T-helper 1 cell treated with Interleukin-12 subunit alpha and Interleukin-12 subunit beta and Interleukin-4 antibody, amounts not matched to agents 30 μg/mL and 1 μg/mL, for 36 hours (primary cell): ENCODE measurements at regions not wholly inside any gene's neighbourhood (a gene's known extent, or its start where the extent isn't known, plus 50 kb on each side); places are given as distances from the start of the nearest gene placed in this dataset.
"Not testable (repeated sequence)": the region's sequence is repeated elsewhere in the genome, so short reads cannot be mapped to it uniquely, and the experiment has no call there.

Source experiments
- H3K27ac Mint-ChIP-seq: one replicate; pipeline ENCODE4 v1.8.0; 2021; ENCODE audit warnings: mild to moderate bottlenecking, mixed read lengths
- H3K27me3 Mint-ChIP-seq: one replicate; pipeline ENCODE4 v1.8.0; 2021; ENCODE audit warnings: low read depth, mixed read lengths
- H3K36me3 Mint-ChIP-seq: one replicate; pipeline ENCODE4 v1.8.0; 2021; ENCODE audit warnings: low read depth, mixed read lengths
- H3K4me1 Mint-ChIP-seq: one replicate; pipeline ENCODE4 v1.8.0; 2021; ENCODE audit warnings: low read depth, mixed read lengths
- H3K4me3 Mint-ChIP-seq: one replicate; pipeline ENCODE4 v1.8.0; 2021; ENCODE audit warnings: mild to moderate bottlenecking, moderate library complexity, mixed read lengths
- H3K9me3 Mint-ChIP-seq: one replicate; pipeline ENCODE4 v1.8.0; 2021; ENCODE audit warnings: mixed read lengths

DNA sequence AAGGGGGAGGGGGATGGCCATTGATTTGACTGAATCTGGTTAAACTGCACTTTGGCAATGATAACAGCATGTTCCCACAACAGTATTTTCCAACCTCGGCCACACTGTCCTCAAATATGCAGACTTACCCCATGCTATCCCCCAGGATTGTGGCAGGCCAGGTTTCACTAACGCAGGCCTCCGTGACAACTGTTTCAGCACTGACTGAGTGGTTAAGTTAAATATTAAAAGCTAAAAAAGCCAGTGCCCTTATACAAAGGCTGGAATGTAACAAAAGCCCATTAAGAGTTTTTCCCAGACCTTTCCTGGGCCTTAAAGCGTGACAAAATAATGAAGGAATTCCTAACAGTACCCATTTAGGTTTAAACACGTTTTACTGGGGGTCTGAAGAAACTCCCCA is 202.9 kb downstream of the USP25 start:
- no peaks in the 10 kb centered on the region for H3K9me3 Mint-ChIP-seq
- no peaks in the 10 kb centered on the region for H3K36me3 Mint-ChIP-seq
- no peak overlapping the region for H3K27ac Mint-ChIP-seq
- no peaks in the 10 kb centered on the region for H3K4me1 Mint-ChIP-seq
- H3K4me3 Mint-ChIP-seq = no peak overlapping the region
- no peaks in the 10 kb centered on the region for H3K27me3 Mint-ChIP-seq

DNA sequence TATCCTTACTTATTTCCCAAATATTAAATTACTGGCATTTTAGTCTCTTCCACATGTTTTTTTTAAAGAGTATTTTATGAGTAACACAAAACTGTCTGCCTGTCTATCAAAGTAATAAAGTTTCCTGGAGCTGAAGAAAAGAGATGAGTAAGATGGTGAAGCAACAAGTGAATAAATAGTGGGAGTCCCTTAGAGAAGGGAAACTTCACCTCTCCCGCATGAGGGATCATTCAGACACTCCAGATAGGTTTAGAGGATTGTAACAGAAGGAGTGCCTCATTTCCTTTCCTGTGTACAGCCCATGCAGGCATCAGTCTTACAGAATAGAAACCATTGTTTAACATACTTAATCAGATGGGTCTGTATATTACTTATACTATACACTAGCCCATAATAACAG is 205.7 kb downstream of the USP25 start:
- Mint-ChIP-seq H3K36me3 (no peaks in the 10 kb centered on the region), H3K27ac (no peak overlapping the region), H3K9me3 (no peaks in the 10 kb centered on the region), H3K4me1 (no peaks in the 10 kb centered on the region), H3K27me3 (no peaks in the 10 kb centered on the region), H3K4me3 (no peak overlapping the region)

DNA sequence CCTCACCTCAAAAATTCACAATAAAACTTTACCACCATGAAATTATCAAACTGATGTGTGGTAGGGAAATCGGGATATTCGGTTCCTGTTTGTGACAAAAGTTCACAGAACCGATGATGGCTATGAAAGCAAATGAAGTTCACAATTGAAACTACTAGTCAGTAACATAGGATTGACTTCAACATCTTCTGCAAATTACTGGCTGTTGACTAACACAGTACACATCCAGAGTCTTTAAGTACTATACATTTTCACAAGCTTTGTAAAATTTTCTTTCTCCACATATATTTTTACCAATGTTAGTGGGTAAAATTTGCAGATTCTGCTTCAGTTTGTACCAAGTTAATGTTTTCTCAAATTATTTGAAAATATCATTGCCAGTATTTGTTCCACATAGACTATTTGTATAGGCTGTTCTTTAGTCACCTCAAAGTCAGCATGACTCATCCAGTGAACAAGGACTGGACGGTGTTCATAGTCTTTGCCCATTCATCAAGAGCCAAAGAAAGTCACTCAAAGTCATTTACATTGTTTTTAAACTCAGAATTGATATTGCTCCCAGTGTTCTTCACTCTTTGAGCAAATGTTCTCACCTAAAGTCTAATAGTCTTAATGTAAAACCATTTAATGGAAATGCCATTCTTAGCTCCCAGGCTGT is 213.4 kb downstream of the USP25 start:
- H3K9me3 Mint-ChIP-seq = no peaks in the 10 kb centered on the region
- H3K4me1 Mint-ChIP-seq = no peaks in the 10 kb centered on the region
- no peaks in the 10 kb centered on the region for H3K27me3 Mint-ChIP-seq
- no peak overlapping the region for H3K27ac Mint-ChIP-seq
- no peaks in the 10 kb centered on the region for H3K36me3 Mint-ChIP-seq
- H3K4me3 Mint-ChIP-seq = no peak overlapping the region

DNA sequence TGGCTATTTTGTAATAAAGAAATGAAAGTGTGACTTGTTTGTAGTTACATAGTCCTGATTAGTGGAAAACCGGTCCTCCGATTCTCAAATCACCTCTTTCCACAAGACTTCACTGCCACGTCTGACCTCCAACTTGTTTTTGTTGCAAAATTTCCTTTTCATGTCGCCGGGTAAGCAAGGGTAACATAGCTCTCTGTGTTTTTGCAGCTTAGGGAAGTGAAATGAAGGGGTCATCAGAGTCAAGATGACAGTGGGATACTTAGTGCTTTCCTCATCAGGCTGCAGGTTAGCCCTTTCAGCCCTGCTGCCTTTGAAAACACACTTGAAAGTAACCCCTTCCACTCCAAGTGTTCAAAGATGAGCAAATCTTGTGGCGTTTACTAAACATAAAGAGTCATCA is 217.9 kb downstream of the USP25 start:
- no peak overlapping the region for H3K4me3 Mint-ChIP-seq
- H3K4me1 Mint-ChIP-seq = no peaks in the 10 kb centered on the region
- H3K36me3 Mint-ChIP-seq = no peaks in the 10 kb centered on the region
- H3K9me3 Mint-ChIP-seq = peaks cover 8% of the 10 kb centered on the region
- no peaks in the 10 kb centered on the region for H3K27me3 Mint-ChIP-seq
- H3K27ac Mint-ChIP-seq = no peak overlapping the region

DNA sequence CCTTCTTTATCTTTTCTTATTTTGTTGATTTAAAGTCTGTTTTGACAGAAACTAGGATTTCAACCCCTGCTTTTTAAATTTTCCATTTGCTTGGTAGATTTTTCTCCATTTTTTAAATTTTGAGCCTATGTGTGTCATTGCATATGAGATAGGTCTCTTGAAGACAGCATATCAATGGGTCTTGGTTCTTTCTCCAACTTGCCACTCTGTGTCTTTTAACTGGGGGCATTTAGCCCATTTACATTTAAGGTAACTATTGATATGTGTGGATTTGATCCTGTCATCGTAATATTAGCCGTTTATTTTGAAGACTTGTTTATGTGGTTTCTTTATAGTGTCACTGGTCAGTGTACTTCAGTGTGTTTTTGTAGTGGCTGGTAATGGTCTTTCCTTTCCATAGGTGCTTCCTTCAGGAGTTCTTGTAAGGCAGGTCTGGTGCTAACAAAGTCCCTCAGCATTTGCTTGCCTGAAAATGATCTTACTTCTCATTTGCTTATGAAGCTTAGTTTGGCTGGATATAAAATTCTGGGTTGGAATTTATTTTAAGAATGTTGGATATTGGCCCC is 223.9 kb downstream of the USP25 start:
- no peaks in the 10 kb centered on the region for H3K27me3 Mint-ChIP-seq
- H3K36me3 Mint-ChIP-seq = no peaks in the 10 kb centered on the region
- H3K27ac Mint-ChIP-seq = no peak overlapping the region
- no peaks in the 10 kb centered on the region for H3K4me1 Mint-ChIP-seq
- peaks cover 29% of the 10 kb centered on the region for H3K9me3 Mint-ChIP-seq
- H3K4me3 Mint-ChIP-seq = no peak overlapping the region

DNA sequence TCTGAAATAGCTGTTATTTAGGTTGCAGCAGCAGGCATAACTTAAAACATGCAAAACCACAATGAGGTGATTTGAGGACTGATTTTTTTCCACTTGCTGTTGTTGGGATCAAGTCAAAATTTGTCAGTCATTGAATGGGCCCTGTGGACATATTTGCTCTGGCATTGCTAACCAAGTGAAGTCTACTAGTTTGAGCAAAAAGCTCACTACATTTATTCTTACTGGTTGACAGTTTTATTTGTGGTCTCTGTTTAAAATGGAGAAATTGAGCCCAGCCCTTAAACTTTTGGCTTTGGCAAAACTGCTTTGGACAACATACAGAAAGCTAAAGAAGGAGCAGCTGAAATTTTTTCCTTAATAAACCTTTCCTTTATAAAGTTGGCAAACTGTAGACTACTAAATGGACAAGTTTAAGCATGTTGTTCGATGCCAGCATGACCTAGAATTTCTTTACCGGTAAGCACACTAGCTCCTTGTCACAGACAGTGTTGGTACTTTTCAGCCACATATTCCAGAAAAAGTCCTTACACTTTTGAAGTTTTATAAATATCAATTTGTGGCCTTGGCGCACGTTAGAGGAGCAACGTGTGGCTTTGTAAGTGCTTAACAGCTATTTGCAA is 234.6 kb downstream of the USP25 start:
- H3K36me3 Mint-ChIP-seq = no peaks in the 10 kb centered on the region
- H3K27me3 Mint-ChIP-seq = no peaks in the 10 kb centered on the region
- no peak overlapping the region for H3K27ac Mint-ChIP-seq
- H3K4me1 Mint-ChIP-seq = no peaks in the 10 kb centered on the region
- no peaks in the 10 kb centered on the region for H3K9me3 Mint-ChIP-seq
- no peak overlapping the region for H3K4me3 Mint-ChIP-seq

DNA sequence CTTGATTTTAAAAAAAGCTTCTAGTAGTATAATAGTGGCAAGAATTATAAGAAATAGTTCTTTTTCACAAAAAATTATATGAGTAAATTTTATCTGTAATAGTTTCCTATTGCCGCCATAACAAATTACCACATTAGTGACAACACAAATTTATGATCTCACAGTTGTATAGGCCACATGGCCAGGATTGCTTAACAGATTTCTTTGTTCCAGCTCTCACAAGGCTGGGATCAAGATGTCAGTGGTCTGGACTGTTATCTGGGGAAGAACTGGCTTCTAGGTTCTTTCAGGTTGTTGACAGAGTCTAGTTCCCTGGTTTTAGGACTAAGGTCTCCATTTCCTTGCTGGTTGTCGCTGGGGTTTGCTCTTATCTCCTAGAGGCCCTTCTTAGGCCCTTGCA is 236.4 kb downstream of the USP25 start:
- Mint-ChIP-seq H3K36me3 (no peaks in the 10 kb centered on the region), H3K27me3 (no peaks in the 10 kb centered on the region), H3K4me3 (no peak overlapping the region), H3K27ac (no peak overlapping the region), H3K4me1 (no peaks in the 10 kb centered on the region), H3K9me3 (no peaks in the 10 kb centered on the region)

DNA sequence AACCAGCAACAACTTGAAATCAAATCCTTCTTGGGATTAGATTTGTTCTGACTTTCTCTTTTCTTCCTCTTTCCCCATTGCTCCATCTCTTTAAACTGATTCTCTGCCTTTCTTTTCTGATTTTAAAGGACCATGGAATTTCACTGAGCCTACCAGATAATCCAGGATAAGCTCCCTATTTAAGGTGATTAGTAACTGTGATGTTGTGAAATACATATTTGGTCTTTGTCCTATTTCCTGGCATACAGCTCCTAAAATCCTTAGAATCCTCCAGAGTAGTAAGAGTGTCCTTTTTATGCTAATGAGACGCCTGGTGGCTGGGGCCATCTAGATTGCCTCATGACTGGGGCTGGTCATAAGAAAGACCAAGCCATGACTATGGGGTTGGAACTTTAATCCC is 236.9 kb downstream of the USP25 start:
- H3K27me3 Mint-ChIP-seq = no peaks in the 10 kb centered on the region
- no peak overlapping the region for H3K4me3 Mint-ChIP-seq
- no peaks in the 10 kb centered on the region for H3K9me3 Mint-ChIP-seq

DNA sequence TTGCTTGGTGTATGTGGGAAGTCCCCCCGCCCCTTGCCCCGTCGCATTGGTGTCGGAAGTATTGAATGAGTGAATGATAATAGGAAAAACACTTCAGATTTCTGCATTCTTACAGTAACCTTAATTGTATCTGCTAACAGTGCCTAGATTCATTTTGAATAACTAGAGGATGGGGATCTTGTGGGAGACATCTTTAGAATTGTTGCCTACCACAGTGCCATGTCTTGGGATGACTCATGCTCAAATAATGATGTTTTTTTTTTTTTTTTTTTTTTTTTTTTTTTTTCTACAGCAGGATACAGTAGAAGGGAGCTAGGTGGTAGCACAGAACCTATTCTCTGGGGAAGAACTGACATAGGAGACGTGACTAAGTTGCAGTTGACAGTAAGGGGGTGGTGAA is 237.9 kb downstream of the USP25 start:
- no peaks in the 10 kb centered on the region for H3K9me3 Mint-ChIP-seq

More for the DNA sequence above, 236.9 kb downstream of the USP25 start:
- Mint-ChIP-seq H3K27ac (no peak overlapping the region), H3K36me3 (no peaks in the 10 kb centered on the region), H3K4me1 (no peaks in the 10 kb centered on the region)

DNA sequence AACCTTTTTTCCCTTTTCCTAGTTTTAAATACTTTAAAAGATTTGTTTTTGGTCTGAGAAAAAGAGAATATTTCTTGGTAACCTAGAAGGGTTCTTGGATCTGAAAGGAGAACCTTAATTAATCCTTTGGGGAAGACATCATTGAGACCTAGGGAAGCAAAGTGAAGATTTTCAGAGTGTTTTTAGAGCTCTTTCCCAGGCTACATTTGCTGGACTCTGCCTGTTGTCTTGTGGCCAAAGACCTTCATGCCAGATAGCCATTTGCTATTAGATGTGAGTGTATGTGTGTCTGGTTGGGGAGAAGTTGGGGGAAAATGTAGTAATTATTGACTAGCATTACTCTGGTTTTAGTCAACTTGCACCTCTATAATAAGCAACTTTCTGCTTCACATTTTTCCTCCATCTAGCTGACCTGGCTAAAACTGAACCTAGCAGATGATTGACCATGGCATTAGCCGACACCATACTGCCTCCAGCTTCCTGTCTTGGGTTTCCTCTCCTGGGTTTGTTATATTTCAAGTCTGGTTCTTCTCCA is 239.1 kb downstream of the USP25 start:
- Mint-ChIP-seq H3K36me3 (no peaks in the 10 kb centered on the region), H3K4me1 (no peaks in the 10 kb centered on the region), H3K27ac (no peak overlapping the region), H3K27me3 (no peaks in the 10 kb centered on the region), H3K4me3 (no peak overlapping the region), H3K9me3 (no peaks in the 10 kb centered on the region)

More for the DNA sequence above, 237.9 kb downstream of the USP25 start:
- no peaks in the 10 kb centered on the region for H3K4me1 Mint-ChIP-seq
- H3K4me3 Mint-ChIP-seq = no peak overlapping the region
- H3K27ac Mint-ChIP-seq = no peak overlapping the region
- no peaks in the 10 kb centered on the region for H3K36me3 Mint-ChIP-seq
- no peaks in the 10 kb centered on the region for H3K27me3 Mint-ChIP-seq

DNA sequence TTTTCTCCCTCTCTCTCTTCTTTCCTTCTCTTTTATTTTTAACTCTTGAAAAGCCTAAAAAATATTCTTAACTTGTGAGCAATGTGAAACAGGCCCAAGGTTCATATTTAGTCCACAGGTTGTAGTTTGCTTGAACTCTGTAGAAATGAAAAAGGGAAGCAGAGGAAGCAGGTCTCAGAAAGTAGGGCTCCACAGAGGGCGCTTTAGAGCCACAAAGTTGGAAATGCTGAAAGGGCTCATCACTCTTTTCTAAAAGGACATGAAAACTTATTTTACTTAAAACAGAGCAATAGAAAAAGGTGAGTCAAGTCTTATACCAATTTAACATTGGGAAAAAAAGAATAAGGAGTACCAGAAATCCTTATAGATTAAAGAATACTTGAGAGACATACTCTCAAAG is 247.0 kb downstream of the USP25 start:
- H3K27ac Mint-ChIP-seq = no peak overlapping the region
- H3K36me3 Mint-ChIP-seq = no peaks in the 10 kb centered on the region
- H3K4me1 Mint-ChIP-seq = no peaks in the 10 kb centered on the region
- H3K27me3 Mint-ChIP-seq = no peaks in the 10 kb centered on the region
- H3K9me3 Mint-ChIP-seq = no peaks in the 10 kb centered on the region
- no peak overlapping the region for H3K4me3 Mint-ChIP-seq

DNA sequence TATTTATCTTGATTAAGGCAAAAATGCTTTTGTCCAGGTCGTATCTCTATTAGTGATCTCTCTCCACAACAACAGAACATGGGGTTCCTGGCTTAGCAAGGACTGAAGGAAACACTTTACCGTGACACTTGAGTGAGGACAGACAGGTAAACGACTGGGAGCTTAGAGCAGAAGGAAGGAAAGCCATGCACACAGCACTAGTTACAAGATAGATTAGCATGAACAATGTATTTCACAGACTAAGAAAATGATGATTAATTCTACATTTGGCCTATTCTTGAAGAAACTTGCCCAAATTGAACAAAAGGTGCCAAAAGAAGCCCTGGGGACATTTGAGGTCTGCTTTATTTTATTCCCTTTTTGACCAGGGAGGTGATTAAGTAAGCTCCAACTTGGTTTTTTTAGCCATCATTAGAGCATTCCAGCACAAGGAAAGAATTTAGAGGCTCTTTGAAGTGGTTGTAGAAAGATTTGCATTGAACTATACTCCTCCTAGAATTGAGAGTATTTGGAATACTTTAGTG is 248.5 kb downstream of the USP25 start:
- H3K27me3 Mint-ChIP-seq = no peaks in the 10 kb centered on the region
- H3K27ac Mint-ChIP-seq = no peak overlapping the region
- no peaks in the 10 kb centered on the region for H3K9me3 Mint-ChIP-seq
- no peak overlapping the region for H3K4me3 Mint-ChIP-seq
- no peaks in the 10 kb centered on the region for H3K36me3 Mint-ChIP-seq
- H3K4me1 Mint-ChIP-seq = no peaks in the 10 kb centered on the region

DNA sequence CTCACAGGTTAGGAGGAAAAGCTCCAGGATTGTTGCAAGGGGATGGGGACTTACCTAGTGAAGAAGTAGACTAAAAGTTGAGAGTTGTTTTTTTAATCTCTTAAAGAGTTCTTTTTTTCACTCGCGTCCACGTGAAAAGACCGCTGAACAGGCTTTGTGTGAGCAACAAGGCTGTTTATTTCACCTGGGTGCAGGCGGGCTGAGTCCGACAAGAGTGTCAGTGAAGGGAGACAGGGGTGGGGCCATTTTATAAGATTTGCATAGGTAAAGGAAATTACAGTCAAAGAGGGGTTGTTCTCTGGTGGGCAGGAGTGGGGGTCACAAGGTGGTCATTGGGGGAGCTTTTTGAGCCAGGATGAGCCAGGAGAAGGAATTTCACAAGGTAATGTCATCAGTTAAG is 249.7 kb downstream of the USP25 start:
- not testable (repeated sequence) for H3K4me1 Mint-ChIP-seq, H3K36me3 Mint-ChIP-seq, H3K9me3 Mint-ChIP-seq, H3K4me3 Mint-ChIP-seq, H3K27ac Mint-ChIP-seq, H3K27me3 Mint-ChIP-seq

DNA sequence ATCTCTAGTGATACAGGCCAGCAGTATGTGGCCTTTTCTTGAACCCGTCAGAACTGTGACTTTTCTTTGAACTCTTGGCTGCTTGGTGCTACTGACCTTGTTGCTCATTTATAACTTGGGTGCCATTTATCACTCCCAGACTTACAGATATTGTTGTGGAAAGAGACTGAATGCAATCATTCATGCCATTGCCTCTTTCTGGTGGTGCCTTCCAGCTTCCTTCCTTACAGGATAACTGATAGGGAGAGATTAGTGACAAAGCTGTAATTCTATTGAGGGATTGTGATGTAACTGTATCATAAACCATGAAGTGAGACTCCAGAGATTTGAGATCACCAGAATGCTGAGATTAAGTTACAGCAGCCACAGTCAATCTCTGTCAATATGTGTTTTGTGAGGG is 256.5 kb downstream of the USP25 start:
- Mint-ChIP-seq H3K9me3 (no peaks in the 10 kb centered on the region), H3K27me3 (peaks cover 5% of the 10 kb centered on the region), H3K36me3 (no peaks in the 10 kb centered on the region), H3K27ac (no peak overlapping the region), H3K4me1 (no peaks in the 10 kb centered on the region), H3K4me3 (no peak overlapping the region)

DNA sequence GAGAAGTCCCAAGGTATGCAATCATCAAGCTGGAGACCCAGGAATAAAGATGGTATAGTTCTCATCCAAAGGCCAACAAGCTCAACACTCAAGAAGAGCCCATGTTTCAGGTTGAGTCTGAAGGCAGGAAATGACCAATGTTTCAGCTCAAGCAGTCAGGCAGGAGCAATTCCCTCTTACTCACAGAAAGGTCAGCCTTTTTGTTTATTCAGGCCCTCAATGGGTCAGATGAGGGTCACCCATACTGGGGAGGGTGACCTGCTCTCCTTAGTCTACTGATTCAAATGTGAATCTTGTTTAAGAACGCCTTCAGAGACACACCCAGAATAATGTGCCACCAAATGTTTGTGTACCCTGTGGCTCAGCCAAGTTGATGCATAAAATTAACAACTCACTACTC is 262.4 kb downstream of the USP25 start:
- no peaks in the 10 kb centered on the region for H3K36me3 Mint-ChIP-seq
- no peaks in the 10 kb centered on the region for H3K9me3 Mint-ChIP-seq
- H3K4me3 Mint-ChIP-seq = no peak overlapping the region
- peaks cover 1% of the 10 kb centered on the region for H3K4me1 Mint-ChIP-seq
- peaks cover 3% of the 10 kb centered on the region for H3K27me3 Mint-ChIP-seq
- no peak overlapping the region for H3K27ac Mint-ChIP-seq
